ENCODE measurements at regions not wholly inside any gene's neighbourhood (a gene's known extent, or its start where the extent isn't known, plus 50 kb on each side); places are given as distances from the start of the nearest gene placed in this dataset.

GRCh38 chr6:9435281-9435680 is 979.6 kb downstream of the TFAP2A start:
- no peak for DNase-seq

GRCh38 chr6:9431945-9432344 is 982.9 kb downstream of the TFAP2A start:
- DNase-seq: no peak

- no peak for DNase-seq
These were observed 986.3 kb downstream of the TFAP2A start for GRCh38 chr6:9428421-9429172.

- no peak for DNase-seq
These were observed 986.8 kb upstream of the SLC35B3 start for GRCh38 chr6:9422138-9422537.

- no peak for DNase-seq
These were observed 985.1 kb upstream of the SLC35B3 start for GRCh38 chr6:9420316-9421015.

- DNase-seq: no peak
These were observed 982.1 kb upstream of the SLC35B3 start for GRCh38 chr6:9417400-9417799.

GRCh38 chr6:9412951-9413559 is 977.7 kb upstream of the SLC35B3 start:
- DNase-seq: no peak

- no peak for DNase-seq
These were observed 973.8 kb upstream of the SLC35B3 start for GRCh38 chr6:9409126-9409525.

GRCh38 chr6:9408402-9409117 is 973.2 kb upstream of the SLC35B3 start:
- DNase-seq: no peak

- DNase-seq: no peak
These were observed 970.5 kb upstream of the SLC35B3 start for GRCh38 chr6:9405825-9406224.

- no peak for DNase-seq
These were observed 970.0 kb upstream of the SLC35B3 start for GRCh38 chr6:9405369-9405768.

- DNase-seq: no peak
These were observed 969.2 kb upstream of the SLC35B3 start for GRCh38 chr6:9404351-9405146.

GRCh38 chr6:9403736-9404135 is 968.4 kb upstream of the SLC35B3 start:
- no peak for DNase-seq

- DNase-seq: no peak
These were observed 966.6 kb upstream of the SLC35B3 start for GRCh38 chr6:9401960-9402359.

GRCh38 chr6:9399916-9400315 is 964.6 kb upstream of the SLC35B3 start:
- DNase-seq: no peak

- DNase-seq: no peak
These were observed 963.5 kb upstream of the SLC35B3 start for GRCh38 chr6:9398767-9399373.

- DNase-seq: no peak
These were observed 962.9 kb upstream of the SLC35B3 start for GRCh38 chr6:9398071-9398766.

GRCh38 chr6:9388596-9388995 is 953.3 kb upstream of the SLC35B3 start:
- no peak for DNase-seq

- no peak for DNase-seq
These were observed 945.2 kb upstream of the SLC35B3 start for GRCh38 chr6:9380568-9380967.

- DNase-seq: no peak
These were observed 938.0 kb upstream of the SLC35B3 start for GRCh38 chr6:9373308-9373707.

GRCh38 chr6:9370480-9370879 is 935.1 kb upstream of the SLC35B3 start:
- no peak for DNase-seq

GRCh38 chr6:9365378-9365777 is 930.0 kb upstream of the SLC35B3 start:
- DNase-seq: no peak

Measured in stimulated activated CD4-positive, alpha-beta T cell treated with anti-CD3 and anti-CD28 coated beads, Interleukin-4, amount 100 ng/mL, for 4 hours (primary cell).